Panc1 (cell line): ENCODE measurements at regions not wholly inside any gene's neighbourhood (a gene's known extent, or its start where the extent isn't known, plus 50 kb on each side); places are given as distances from the start of the nearest gene placed in this dataset.

Experiments used
- ATAC-seq: fragments of 200-7000 bp; cut with Tn5 transposase; 2 replicates; pipeline ENCODE4 v1.9.1; 2020; ENCODE audit warnings: mild to moderate bottlenecking, moderate library complexity
- BruUV-seq: library from RNA; stranded (reverse); fragments of 400-500 nt; replicated peaks from 2 replicates; lab custom pipeline; 2021; lab: Mats Ljungman, UMichigan
- CTCF ChIA-PET: fragments of 300-600 bp; sonication (Branson Sonifier 250); formaldehyde crosslinking; loops from one replicate; lab custom pipeline; 2022; ENCODE audit warnings: antibody characterized with exemption; lab: Charles Lee
- POLR2A ChIA-PET: fragments of 300-600 bp; sonication (Branson Sonifier 250); formaldehyde crosslinking; loops from one replicate; lab custom pipeline; 2022; ENCODE audit warnings: antibody characterized with exemption; lab: Charles Lee
- DNase-seq: peaks from one replicate; pipeline ENCODE4 v3.0.0-alpha.2; 2010; ENCODE audit warnings: low read depth, low spot score
- H3K27ac ChIP-seq: 2 replicates; pipeline ENCODE4 v1.5.1; 2011; ENCODE audit warnings: mild to moderate bottlenecking, low read length, inconsistent platforms
- H3K27me3 ChIP-seq: fragments of 200-500 bp; sonication (Bioruptor generic); 2 replicates; pipeline ENCODE4 v1.6.0; 2014; ENCODE audit warnings: low read length, inconsistent platforms; ENCODE audit not compliant: control insufficient read depth, insufficient read depth
- H3K36me3 ChIP-seq: fragments of 200-500 bp; sonication (Bioruptor generic); 2 replicates; pipeline ENCODE4 v1.5.1; 2014; ENCODE audit warnings: inconsistent platforms, mild to moderate bottlenecking, low read length, moderate library complexity; ENCODE audit not compliant: control insufficient read depth, insufficient read depth
- H3K4me1 ChIP-seq: 2 replicates; pipeline ENCODE4 v1.5.1; 2011; ENCODE audit warnings: inconsistent platforms, mild to moderate bottlenecking, low read length, moderate library complexity; ENCODE audit not compliant: control insufficient read depth, insufficient read depth
- H3K4me3 ChIP-seq, 2 experiments: 2 replicates each; pipeline ENCODE4 v1.5.1; 2011 to 2012; ENCODE audit warnings: low read depth in 2 of 2, low read length in 2 of 2, mild to moderate bottlenecking in 2 of 2, inconsistent platforms in 1 of 2, moderate library complexity in 1 of 2
- H3K9me3 ChIP-seq: fragments of 200-500 bp; sonication (Bioruptor generic); 2 replicates; pipeline ENCODE4 v1.5.1; 2014; ENCODE audit warnings: low read depth, mild to moderate bottlenecking, inconsistent platforms, low read length, moderate library complexity; ENCODE audit not compliant: control insufficient read depth, insufficient read depth
- POLR2AphosphoS5 ChIP-seq: IDR thresholded peaks from 2 replicates; pipeline ENCODE4 v1.6.1; 2012; ENCODE audit warnings: mild to moderate bottlenecking, low read depth, low read length, moderate library complexity
- SIN3A ChIP-seq: IDR thresholded peaks from 2 replicates; pipeline ENCODE4 v1.6.1; 2012; ENCODE audit warnings: low read depth, mild to moderate bottlenecking, low read length, moderate library complexity, borderline replicate concordance; ENCODE audit not compliant: insufficient read depth
- TCF7L2 ChIP-seq: IDR thresholded peaks from 2 replicates; pipeline ENCODE4 v1.6.1; 2011; ENCODE audit warnings: mild to moderate bottlenecking, low read depth, low read length, inconsistent platforms
- in situ Hi-C: cut with HindIII; loops from 2 replicates; pipeline ENCODE4 v1.10.0; 2016; ENCODE audit warnings: low sequenced_read_pairs, low pct_unique_long_range_greater_than_20kb
- intact Hi-C: fragments of 100-400 bp; cut with micrococcal nuclease; formaldehyde crosslinking; loops from one replicate; pipeline ENCODE4 v1.10.0; 2022; ENCODE audit not compliant: unreplicated experiment
- TF ChIP-seq, protein P1 (sequence below), 2 experiments: IDR thresholded peaks; 2 replicates each; pipeline ENCODE4 v1.6.1; 2011 to 2012; ENCODE audit warnings: low read depth in 2 of 2, control low read depth in 1 of 2, low read length in 1 of 2, mild to moderate bottlenecking in 1 of 2, moderate library complexity in 1 of 2; ENCODE audit not compliant: insufficient read depth in 1 of 2
- TF ChIP-seq, protein P2 (sequence below): fragments of 450-650 bp; IDR thresholded peaks from 2 replicates; pipeline ENCODE4 v1.5.1; 2017; ENCODE audit warnings: mild to moderate bottlenecking

GRCh38 chr2:114031605-114032505, 142.0 kb downstream of the ACTR3 start:
- Histone ChIP-seq H3K27me3 (no peaks in the 10 kb centered on the region), H3K27ac (no peak overlapping the region), H3K4me1 (no peaks in the 10 kb centered on the region), H3K9me3 (no peaks in the 10 kb centered on the region), H3K4me3 (no peak overlapping the region), H3K36me3 (no peaks in the 10 kb centered on the region)
- CTCF ChIA-PET: no interaction called here
- TF ChIP-seq TCF7L2 (no peak), POLR2AphosphoS5 (no peak), SIN3A (no peak)
- TF ChIP-seq, protein P1, sequence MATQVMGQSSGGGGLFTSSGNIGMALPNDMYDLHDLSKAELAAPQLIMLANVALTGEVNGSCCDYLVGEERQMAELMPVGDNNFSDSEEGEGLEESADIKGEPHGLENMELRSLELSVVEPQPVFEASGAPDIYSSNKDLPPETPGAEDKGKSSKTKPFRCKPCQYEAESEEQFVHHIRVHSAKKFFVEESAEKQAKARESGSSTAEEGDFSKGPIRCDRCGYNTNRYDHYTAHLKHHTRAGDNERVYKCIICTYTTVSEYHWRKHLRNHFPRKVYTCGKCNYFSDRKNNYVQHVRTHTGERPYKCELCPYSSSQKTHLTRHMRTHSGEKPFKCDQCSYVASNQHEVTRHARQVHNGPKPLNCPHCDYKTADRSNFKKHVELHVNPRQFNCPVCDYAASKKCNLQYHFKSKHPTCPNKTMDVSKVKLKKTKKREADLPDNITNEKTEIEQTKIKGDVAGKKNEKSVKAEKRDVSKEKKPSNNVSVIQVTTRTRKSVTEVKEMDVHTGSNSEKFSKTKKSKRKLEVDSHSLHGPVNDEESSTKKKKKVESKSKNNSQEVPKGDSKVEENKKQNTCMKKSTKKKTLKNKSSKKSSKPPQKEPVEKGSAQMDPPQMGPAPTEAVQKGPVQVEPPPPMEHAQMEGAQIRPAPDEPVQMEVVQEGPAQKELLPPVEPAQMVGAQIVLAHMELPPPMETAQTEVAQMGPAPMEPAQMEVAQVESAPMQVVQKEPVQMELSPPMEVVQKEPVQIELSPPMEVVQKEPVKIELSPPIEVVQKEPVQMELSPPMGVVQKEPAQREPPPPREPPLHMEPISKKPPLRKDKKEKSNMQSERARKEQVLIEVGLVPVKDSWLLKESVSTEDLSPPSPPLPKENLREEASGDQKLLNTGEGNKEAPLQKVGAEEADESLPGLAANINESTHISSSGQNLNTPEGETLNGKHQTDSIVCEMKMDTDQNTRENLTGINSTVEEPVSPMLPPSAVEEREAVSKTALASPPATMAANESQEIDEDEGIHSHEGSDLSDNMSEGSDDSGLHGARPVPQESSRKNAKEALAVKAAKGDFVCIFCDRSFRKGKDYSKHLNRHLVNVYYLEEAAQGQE (IDR thresholded peaks at IDR 0.05; ENCODE audit: insufficient read depth in 1 of 2, low read depth in 2 of 2, low read length in 1 of 2): no peak
- TF ChIP-seq, protein P2, sequence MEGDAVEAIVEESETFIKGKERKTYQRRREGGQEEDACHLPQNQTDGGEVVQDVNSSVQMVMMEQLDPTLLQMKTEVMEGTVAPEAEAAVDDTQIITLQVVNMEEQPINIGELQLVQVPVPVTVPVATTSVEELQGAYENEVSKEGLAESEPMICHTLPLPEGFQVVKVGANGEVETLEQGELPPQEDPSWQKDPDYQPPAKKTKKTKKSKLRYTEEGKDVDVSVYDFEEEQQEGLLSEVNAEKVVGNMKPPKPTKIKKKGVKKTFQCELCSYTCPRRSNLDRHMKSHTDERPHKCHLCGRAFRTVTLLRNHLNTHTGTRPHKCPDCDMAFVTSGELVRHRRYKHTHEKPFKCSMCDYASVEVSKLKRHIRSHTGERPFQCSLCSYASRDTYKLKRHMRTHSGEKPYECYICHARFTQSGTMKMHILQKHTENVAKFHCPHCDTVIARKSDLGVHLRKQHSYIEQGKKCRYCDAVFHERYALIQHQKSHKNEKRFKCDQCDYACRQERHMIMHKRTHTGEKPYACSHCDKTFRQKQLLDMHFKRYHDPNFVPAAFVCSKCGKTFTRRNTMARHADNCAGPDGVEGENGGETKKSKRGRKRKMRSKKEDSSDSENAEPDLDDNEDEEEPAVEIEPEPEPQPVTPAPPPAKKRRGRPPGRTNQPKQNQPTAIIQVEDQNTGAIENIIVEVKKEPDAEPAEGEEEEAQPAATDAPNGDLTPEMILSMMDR: no peak
- DNase-seq (no peak), ATAC-seq (no peak)
- in situ Hi-C loops: no loop called here
- BruUV-seq: no TSS peak
- POLR2A ChIA-PET: no interaction called here
- intact Hi-C loops: no loop called here

DNA sequence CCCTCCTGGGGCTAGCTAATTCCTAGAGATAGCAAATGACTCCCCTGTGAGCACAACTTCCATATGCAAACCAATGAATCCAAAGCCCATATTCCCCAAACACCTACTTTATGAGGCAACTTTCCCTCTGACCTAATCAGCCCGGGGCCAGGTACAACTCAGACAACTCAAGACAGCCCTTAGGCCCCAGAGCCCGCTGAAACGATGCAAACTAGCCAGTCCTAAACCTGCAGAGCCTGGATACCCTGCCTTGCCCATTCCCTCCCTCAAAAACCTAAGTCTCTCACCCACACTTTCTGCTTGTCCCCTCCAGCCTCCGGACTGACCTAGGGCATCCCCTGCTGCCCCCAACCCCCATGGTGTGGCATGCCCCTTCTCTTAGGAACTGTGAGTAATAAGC, 142.8 kb downstream of the ACTR3 start:
- Histone ChIP-seq H3K27me3 (no peaks in the 10 kb centered on the region), H3K36me3 (no peaks in the 10 kb centered on the region), H3K4me3 (no peak overlapping the region), H3K4me1 (no peaks in the 10 kb centered on the region), H3K27ac (no peak overlapping the region), H3K9me3 (no peaks in the 10 kb centered on the region)
- no peak for TF ChIP-seq TCF7L2
- TF ChIP-seq, protein P2: no peak
- no peak for TF ChIP-seq POLR2AphosphoS5
- TF ChIP-seq, protein P1 (IDR thresholded peaks at IDR 0.05; ENCODE audit: insufficient read depth in 1 of 2, low read depth in 2 of 2, low read length in 1 of 2): no peak
- TF ChIP-seq SIN3A: no peak
- in situ Hi-C loops (no loop called here), intact Hi-C loops (no loop called here)
- BruUV-seq: no TSS peak
- ChIA-PET POLR2A (no interaction called here), CTCF (no interaction called here)
- ATAC-seq (no peak), DNase-seq (no peak)
